ENCODE measurements at regions not wholly inside any gene's neighbourhood (a gene's known extent, or its start where the extent isn't known, plus 50 kb on each side); places are given as distances from the start of the nearest gene placed in this dataset.

DNA sequence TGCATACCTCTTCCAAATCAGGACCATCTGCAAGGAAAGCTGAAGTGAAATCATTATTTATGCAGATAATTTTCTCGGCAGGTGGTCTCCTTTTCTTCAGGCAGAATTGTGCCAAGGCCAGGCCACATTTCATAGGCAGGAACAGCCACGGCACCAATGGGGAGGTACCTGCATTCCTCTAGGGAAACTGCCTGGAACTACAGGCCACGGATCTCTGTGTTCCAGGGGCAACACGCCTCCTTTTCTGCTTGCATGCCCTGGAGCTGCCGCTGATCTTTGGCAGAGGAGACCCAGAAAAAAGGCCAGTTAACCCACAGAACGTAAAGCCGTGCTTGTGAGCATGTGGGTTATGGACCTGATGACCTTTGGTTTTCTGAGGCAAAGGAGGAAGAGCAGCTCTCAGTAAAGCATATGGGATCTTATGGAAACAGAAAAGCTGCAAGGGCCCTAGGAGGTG lies 111.2 kb upstream of the KIAA1217 start:
- no peak for TF ChIP-seq EZH2 (IDR thresholded peaks at IDR 0.05; ENCODE audit: insufficient read depth, poor library complexity, severe bottlenecking)
- no peak for TF ChIP-seq EZH2phosphoT487 (IDR thresholded peaks at IDR 0.05; ENCODE audit: insufficient read depth, low read depth)

Measured in GM23248 (cell line).